PC-3 (cell line): ENCODE measurements at regions not wholly inside any gene's neighbourhood (a gene's known extent, or its start where the extent isn't known, plus 50 kb on each side); places are given as distances from the start of the nearest gene placed in this dataset.

Experiments
- CTCF ChIP-seq: fragments of 300-600 bp; sonication (generic); conservative IDR thresholded peaks from 2 replicates; pipeline ENCODE4 v1.5.1; 2017; ENCODE audit warnings: antibody characterized with exemption, low read depth, mild to moderate bottlenecking, low read length
- EZH2 ChIP-seq: fragments of 300-600 bp; sonication (generic); IDR thresholded peaks from one replicate; pipeline ENCODE4 v1.6.1; 2017; ENCODE audit warnings: antibody characterized with exemption, mild to moderate bottlenecking, low read length; ENCODE audit not compliant: unreplicated experiment

GRCh38 chr4:82097504-82097903 lies 276.3 kb downstream of the HNRNPD start:
- TF ChIP-seq CTCF (no peak), EZH2 (no peak)
